Mesothelial cell of epicardium (in vitro differentiated cells): ENCODE measurements at regions not wholly inside any gene's neighbourhood (a gene's known extent, or its start where the extent isn't known, plus 50 kb on each side); places are given as distances from the start of the nearest gene placed in this dataset.

Experiments used
- DNase-seq, 2 experiments: peaks; one replicate each; pipeline ENCODE4 v3.0.0; 2021; ENCODE audit warnings: low spot score in 2 of 2; ENCODE audit not compliant: unreplicated experiment in 2 of 2
- H3K27ac Mint-ChIP-seq: 2 replicates; pipeline ENCODE4 v1.8.0; 2021; ENCODE audit warnings: mixed read lengths
- H3K27me3 Mint-ChIP-seq: 2 replicates; pipeline ENCODE4 v1.8.0; 2021; ENCODE audit warnings: low read depth, mixed read lengths
- H3K36me3 Mint-ChIP-seq: 2 replicates; pipeline ENCODE4 v1.8.0; 2021; ENCODE audit warnings: mixed read lengths
- H3K4me1 Mint-ChIP-seq: 2 replicates; pipeline ENCODE4 v1.8.0; 2021; ENCODE audit warnings: mixed read lengths
- H3K4me3 Mint-ChIP-seq: 2 replicates; pipeline ENCODE4 v1.8.0; 2021; ENCODE audit warnings: mild to moderate bottlenecking, moderate library complexity, mixed read lengths
- H3K9me3 Mint-ChIP-seq: 2 replicates; pipeline ENCODE4 v1.8.0; 2021; ENCODE audit warnings: mixed read lengths
- CTCF ChIP-seq: fragments of 200-600 bp; sonication (generic); IDR thresholded peaks from one replicate; pipeline ENCODE4 v1.5.0; 2021; ENCODE audit warnings: antibody characterized with exemption; ENCODE audit not compliant: unreplicated experiment

GRCh38 chr4:27176400-27176799, 315.8 kb downstream of the STIM2 start:
- DNase-seq: no peak
- peaks cover 18% of the 10 kb centered on the region for H3K27me3 Mint-ChIP-seq
- TF ChIP-seq CTCF: no peak
- H3K9me3 Mint-ChIP-seq: no peaks in the 10 kb centered on the region
- H3K4me3 Mint-ChIP-seq: no peak overlapping the region
- no peak overlapping the region for H3K27ac Mint-ChIP-seq
- no peaks in the 10 kb centered on the region for H3K36me3 Mint-ChIP-seq
- H3K4me1 Mint-ChIP-seq: no peaks in the 10 kb centered on the region

- Mint-ChIP-seq H3K4me3 (no peak overlapping the region), H3K27ac (no peak overlapping the region), H3K9me3 (no peaks in the 10 kb centered on the region), H3K36me3 (no peaks in the 10 kb centered on the region), H3K27me3 (peaks cover 22% of the 10 kb centered on the region), H3K4me1 (no peaks in the 10 kb centered on the region)
- TF ChIP-seq CTCF: no peak
- no peak for DNase-seq
Measured at GRCh38 chr4:27176881-27177280, 316.2 kb downstream of the STIM2 start.

GRCh38 chr4:27178061-27178460, 317.4 kb downstream of the STIM2 start:
- Mint-ChIP-seq H3K9me3 (no peaks in the 10 kb centered on the region), H3K27ac (no peak overlapping the region), H3K4me1 (no peaks in the 10 kb centered on the region), H3K4me3 (no peak overlapping the region), H3K27me3 (peaks cover 18% of the 10 kb centered on the region), H3K36me3 (no peaks in the 10 kb centered on the region)
- no peak for DNase-seq
- no peak for TF ChIP-seq CTCF

- peaks cover 16% of the 10 kb centered on the region for H3K27me3 Mint-ChIP-seq
- DNase-seq: no peak
- no peaks in the 10 kb centered on the region for H3K36me3 Mint-ChIP-seq
- no peak overlapping the region for H3K4me3 Mint-ChIP-seq
- TF ChIP-seq CTCF: no peak
- no peaks in the 10 kb centered on the region for H3K9me3 Mint-ChIP-seq
- no peak overlapping the region for H3K27ac Mint-ChIP-seq
- no peaks in the 10 kb centered on the region for H3K4me1 Mint-ChIP-seq
Measured at GRCh38 chr4:27181693-27182092, 321.1 kb downstream of the STIM2 start.

GRCh38 chr4:27182211-27182610, 321.6 kb downstream of the STIM2 start:
- TF ChIP-seq CTCF: no peak
- Mint-ChIP-seq H3K9me3 (no peaks in the 10 kb centered on the region), H3K27me3 (peaks cover 14% of the 10 kb centered on the region), H3K4me3 (no peak overlapping the region), H3K36me3 (no peaks in the 10 kb centered on the region), H3K27ac (no peak overlapping the region), H3K4me1 (no peaks in the 10 kb centered on the region)
- no peak for DNase-seq

GRCh38 chr4:27184508-27185155, 324.0 kb downstream of the STIM2 start:
- no peak for DNase-seq
- no peaks in the 10 kb centered on the region for H3K36me3 Mint-ChIP-seq
- H3K9me3 Mint-ChIP-seq: no peaks in the 10 kb centered on the region
- TF ChIP-seq CTCF: no peak
- H3K4me1 Mint-ChIP-seq: peaks cover 2% of the 10 kb centered on the region
- H3K27me3 Mint-ChIP-seq: peaks cover 17% of the 10 kb centered on the region
- no peak overlapping the region for H3K27ac Mint-ChIP-seq
- H3K4me3 Mint-ChIP-seq: no peak overlapping the region
